ENCODE measurements at regions not wholly inside any gene's neighbourhood (a gene's known extent, or its start where the extent isn't known, plus 50 kb on each side); places are given as distances from the start of the nearest gene placed in this dataset.

GRCh38 chr1:30603081-30603858 is 120.1 kb downstream of the MATN1 start:
- no peak overlapping the region for H3K4me3 ChIP-seq (ENCODE audit: low read depth, low read length)
- no peak for TF ChIP-seq CTCF (conservative IDR thresholded peaks at IDR 0.05; ENCODE audit: low read depth, low read length)
- DNase-seq (ENCODE audit: low read depth): no peak

GRCh38 chr1:30601316-30602085 is 121.9 kb downstream of the MATN1 start:
- no peak for DNase-seq (ENCODE audit: low read depth)
- no peak for TF ChIP-seq CTCF (conservative IDR thresholded peaks at IDR 0.05; ENCODE audit: low read depth, low read length)

GRCh38 chr1:30600706-30601105 is 122.7 kb downstream of the MATN1 start:
- TF ChIP-seq CTCF (conservative IDR thresholded peaks at IDR 0.05; ENCODE audit: low read depth, low read length): no peak
- no peak overlapping the region for H3K4me3 ChIP-seq (ENCODE audit: low read depth, low read length)
- DNase-seq (ENCODE audit: low read depth): no peak

More at GRCh38 chr1:30601316-30602085, 121.9 kb downstream of the MATN1 start:
- H3K4me3 ChIP-seq (ENCODE audit: low read depth, low read length): no peak overlapping the region

GRCh38 chr1:30600258-30600657 is 123.1 kb downstream of the MATN1 start:
- no peak for DNase-seq (ENCODE audit: low read depth)
- no peak for TF ChIP-seq CTCF (conservative IDR thresholded peaks at IDR 0.05; ENCODE audit: low read depth, low read length)
- H3K4me3 ChIP-seq (ENCODE audit: low read depth, low read length): no peak overlapping the region

- no peak overlapping the region for H3K4me3 ChIP-seq (ENCODE audit: low read depth, low read length)
- no peak for DNase-seq (ENCODE audit: low read depth)
- TF ChIP-seq CTCF (conservative IDR thresholded peaks at IDR 0.05; ENCODE audit: low read depth, low read length): no peak
These were observed 123.7 kb downstream of the MATN1 start for GRCh38 chr1:30599721-30600120.

GRCh38 chr1:30598571-30599114 is 124.7 kb downstream of the MATN1 start:
- H3K4me3 ChIP-seq (ENCODE audit: low read depth, low read length): no peak overlapping the region
- no peak for TF ChIP-seq CTCF (conservative IDR thresholded peaks at IDR 0.05; ENCODE audit: low read depth, low read length)
- no peak for DNase-seq (ENCODE audit: low read depth)

All from epithelial cell of proximal tubule (primary cell).